ENCODE measurements at regions not wholly inside any gene's neighbourhood (a gene's known extent, or its start where the extent isn't known, plus 50 kb on each side); places are given as distances from the start of the nearest gene placed in this dataset.
"Not testable (repeated sequence)": the region's sequence is repeated elsewhere in the genome, so short reads cannot be mapped to it uniquely, and the experiment has no call there.

DNA sequence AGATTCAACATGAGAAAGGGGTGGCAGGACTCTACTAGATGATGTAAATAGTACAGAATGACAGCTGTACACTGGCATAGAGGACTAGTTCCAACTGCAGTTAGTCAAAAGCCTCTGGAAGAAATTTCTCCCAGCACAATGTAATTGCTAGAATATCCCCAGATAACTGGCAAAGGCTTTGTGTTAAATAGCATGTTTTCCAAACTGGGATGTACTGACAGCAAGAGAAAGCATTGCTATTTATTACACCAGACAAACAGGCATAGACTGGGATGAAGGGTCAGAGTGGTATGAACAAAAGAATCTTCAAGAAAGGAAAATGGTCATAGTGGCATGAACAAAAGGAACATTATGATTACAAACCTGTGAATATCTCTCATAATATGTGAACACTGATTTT is 115.9 kb upstream of the CXADR start:
- DNase-seq (ENCODE audit: low spot score): no peak

- no peak for DNase-seq (ENCODE audit: low spot score)
These were observed 115.1 kb upstream of the CXADR start for GRCh38 chr21:17397703-17398102.

DNA sequence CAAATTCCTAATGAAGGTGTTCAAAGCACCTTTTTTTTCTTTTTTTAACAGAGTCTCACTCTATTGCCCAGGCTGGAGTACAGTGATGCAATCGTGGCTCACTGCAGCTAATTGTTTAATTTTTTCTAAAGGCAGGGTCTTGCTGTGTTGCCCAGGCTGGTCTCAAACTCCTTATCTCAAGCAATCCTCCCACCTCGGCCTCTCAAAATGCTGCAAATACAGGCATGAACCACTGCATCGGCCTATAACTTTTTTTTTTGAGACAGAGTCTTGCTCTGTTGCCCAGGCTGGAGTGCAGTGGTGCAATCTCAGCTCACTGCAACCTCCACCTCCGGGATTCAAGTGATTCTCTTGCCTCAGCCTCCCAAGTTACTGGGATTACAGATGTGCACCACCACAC is 113.9 kb upstream of the CXADR start:
- DNase-seq (ENCODE audit: low spot score): not testable (repeated sequence)

DNA sequence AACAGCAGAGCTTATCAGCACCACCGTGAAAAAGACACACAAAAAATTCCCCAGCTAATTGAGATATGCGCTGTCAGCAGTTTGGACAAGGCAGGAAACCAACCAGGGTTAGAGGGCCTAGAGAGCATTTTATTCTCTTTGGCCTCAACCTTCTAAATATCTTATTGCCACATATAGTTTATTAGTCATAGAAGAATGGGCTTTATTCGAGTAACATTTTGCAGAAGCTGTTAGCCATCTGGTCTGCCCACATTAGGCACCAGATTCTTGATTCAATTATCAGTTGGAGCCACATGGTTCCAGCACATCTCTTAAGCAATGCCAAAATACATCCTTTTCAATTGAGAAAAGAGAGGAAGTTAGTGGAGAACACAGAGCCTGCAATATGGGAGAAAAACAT is 109.9 kb upstream of the CXADR start:
- DNase-seq (ENCODE audit: low spot score): peak; percentile 72

GRCh38 chr21:17406202-17406601 is 106.6 kb upstream of the CXADR start:
- DNase-seq (ENCODE audit: low spot score): no peak

- peak; percentile 78 for DNase-seq (ENCODE audit: low spot score)
These were observed 98.1 kb upstream of the CXADR start for GRCh38 chr21:17414766-17415165.

DNA sequence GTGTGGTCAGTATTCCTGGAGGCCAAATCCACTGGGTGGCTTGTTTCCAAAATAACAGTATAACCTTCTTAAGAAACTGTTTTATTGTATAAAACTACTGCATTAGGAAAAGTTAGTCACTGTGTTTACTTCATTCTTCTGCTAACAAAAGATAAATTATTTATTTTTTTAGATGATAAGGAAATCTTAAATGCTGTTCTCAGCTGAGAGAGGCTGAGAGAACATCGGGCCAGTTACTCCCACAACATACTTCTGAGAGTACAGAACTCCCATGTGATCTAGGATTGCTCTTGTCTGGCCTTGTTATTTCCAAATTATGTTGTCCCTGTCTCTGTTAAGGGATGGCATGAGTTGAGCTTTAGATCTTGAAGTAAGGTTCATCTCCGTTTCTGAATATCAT is 96.7 kb upstream of the CXADR start:
- no peak for DNase-seq (ENCODE audit: low spot score)

- no peak for DNase-seq (ENCODE audit: low spot score)
These were observed 89.9 kb upstream of the CXADR start for GRCh38 chr21:17422931-17423330.

DNA sequence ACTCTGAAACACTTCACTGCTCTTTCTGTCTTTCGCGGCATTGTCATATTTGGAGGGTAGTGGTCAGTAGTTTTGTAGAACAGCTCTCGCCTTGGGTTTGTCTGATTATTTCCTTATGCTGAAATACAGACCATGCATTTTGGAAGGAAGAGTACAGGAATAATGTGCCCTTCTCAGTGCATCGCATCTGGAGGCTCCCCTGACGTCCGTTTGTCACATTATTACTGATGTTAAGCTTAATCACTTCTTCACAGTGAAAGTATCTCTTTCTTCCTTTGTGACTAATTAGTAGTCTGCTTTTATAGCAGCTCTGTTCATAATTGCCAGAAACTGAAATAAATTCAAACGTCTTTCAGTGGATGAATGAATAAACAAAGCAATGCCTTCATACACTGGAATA is 85.7 kb upstream of the CXADR start:
- peak; percentile 80 for DNase-seq (ENCODE audit: low spot score)

DNA sequence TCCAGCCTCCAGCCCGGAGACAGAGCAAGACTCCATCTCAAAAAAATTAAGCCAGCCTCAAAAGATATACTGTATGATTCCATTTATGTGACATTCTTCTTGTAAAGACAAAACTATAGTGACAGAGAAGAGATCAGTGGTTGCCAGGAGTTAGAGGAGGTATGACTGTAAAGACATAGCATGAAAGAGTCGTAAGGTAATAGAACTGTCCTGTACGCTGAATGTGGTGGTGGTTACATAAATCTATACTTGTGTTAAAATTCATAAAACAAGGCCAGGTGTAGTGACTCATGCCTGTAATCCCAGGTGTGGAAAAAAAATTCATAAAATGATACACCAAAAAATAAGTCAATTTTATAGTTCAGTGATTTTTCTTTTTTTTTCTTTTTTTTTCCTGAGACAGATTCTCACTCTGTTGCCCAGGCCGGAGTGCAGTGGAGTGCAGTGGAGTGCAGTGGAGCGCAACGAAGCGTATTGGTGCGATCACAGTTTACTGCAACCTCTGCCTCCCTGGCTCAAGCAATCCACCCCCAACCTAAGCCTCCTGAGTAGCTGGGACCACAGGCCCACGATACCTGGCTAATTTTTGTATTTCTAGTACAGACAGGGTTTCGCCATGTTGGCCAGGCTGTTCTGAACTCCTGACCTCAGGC is 84.9 kb upstream of the CXADR start:
- no peak for DNase-seq (ENCODE audit: low spot score)

- DNase-seq (ENCODE audit: low spot score): no peak
These were observed 84.4 kb upstream of the CXADR start for GRCh38 chr21:17428484-17428869.

- DNase-seq (ENCODE audit: low spot score): no peak
These were observed 83.9 kb upstream of the CXADR start for GRCh38 chr21:17428980-17429379.

GRCh38 chr21:17429936-17430335 is 82.9 kb upstream of the CXADR start:
- DNase-seq (ENCODE audit: low spot score): no peak

DNA sequence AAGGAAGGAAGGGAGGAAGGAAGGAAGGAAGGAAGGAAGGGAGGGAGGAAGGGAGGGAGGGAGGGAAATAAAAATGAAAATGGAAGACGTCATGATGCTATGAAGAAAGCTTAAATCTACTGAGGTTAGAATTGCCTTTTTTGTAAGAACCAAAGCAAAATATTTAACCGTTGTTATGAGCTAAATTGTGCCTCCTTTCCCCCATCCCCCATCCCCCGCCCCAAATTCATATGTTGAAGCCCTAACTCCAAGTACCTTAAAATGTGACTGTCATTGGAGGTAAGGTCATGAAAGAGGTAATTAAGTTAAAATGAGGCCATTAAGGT is 80.1 kb upstream of the CXADR start:
- DNase-seq (ENCODE audit: low spot score): no peak

- no peak for DNase-seq (ENCODE audit: low spot score)
These were observed 79.1 kb upstream of the CXADR start for GRCh38 chr21:17433730-17434129.

DNA sequence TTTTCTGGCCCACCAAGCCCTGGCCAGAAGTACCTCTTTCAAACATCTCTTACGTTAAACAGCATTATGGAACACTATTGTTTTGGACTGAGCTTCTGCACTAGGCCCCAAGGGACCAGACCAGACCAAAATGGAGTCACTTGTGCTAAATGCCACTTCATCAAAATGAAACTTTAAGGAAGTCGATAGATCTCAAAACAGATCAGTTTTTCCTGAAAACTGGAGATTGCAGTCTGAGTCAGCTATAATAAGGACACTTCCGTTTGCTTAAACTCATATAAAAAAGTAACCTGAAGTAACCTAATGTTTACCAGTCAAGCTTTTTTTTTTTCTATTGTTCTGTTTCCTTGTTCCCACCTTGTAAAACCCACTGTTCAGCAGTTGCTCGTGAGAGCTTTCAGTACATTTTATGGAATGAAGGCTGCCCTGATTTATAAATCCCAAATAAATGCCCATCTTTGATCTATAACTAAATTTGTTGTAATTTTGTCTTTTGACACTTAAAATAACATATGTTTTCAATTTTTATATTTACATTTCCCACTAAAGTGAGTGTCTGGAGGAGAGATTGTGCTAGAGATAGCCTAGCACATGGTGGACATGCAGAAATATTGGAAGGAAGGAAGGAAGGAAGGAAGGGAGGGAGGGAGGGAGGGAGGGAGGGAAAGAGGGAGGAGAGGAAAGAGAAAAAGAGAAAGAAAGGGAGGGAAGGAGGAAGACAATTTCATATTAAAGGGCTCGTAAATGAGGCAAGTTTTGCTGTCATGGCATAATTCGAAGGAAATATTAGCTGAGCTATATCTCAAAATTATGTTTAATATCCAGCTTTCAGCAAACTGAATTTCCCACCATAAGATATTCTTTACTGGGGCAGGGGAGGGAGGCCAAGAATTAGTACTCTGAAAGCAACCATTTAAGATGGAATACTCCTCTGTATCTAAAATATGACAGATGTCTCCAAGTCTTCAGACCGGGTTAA is 77.0 kb upstream of the CXADR start:
- no peak for DNase-seq (ENCODE audit: low spot score)

DNA sequence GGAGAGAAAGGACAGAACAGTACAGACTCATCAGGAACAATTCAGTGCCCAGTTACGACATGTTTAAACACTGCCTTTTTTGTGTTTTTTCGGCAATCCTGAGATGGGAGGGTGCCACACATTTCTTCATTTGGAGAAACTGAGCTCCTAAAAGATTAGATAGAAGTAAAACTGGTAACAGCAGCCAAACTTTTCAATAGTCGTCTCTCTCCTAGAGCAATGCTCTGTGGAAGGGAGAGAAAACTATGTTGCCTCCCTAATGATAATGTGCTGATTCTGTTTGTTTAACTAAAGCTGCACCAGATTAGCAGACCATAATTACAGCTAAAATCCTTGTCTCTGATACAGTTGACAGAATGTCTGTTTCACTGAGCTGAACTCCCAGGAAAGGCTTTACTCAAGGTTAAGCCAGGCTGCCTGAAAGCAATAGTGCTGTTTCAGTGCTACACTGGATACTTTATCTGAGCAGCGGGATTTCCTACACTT is 76.2 kb upstream of the CXADR start:
- DNase-seq (ENCODE audit: low spot score): no peak

GRCh38 chr21:17438635-17439034 is 74.2 kb upstream of the CXADR start:
- peak; percentile 58 for DNase-seq (ENCODE audit: low spot score)

GRCh38 chr21:17440969-17441368 is 71.9 kb upstream of the CXADR start:
- no peak for DNase-seq (ENCODE audit: low spot score)

DNA sequence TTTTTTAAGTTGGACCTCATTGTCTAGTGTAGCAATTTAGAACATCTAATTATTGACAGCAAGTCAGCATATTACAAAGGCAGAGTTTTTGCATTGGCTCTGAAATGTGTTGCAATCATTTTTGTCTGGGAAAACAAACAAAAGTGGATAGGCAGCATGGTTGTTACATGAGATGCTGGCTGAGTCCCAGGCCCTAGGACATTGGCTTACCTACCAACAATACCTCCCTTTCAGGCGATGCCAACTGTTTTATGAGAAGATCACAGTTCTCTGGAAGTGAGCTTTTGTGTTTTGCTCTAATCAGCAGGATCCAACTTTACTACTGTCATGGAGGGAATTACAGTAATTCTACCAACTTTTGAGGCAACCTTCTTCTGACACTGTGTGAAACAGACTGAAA is 71.5 kb upstream of the CXADR start:
- DNase-seq (ENCODE audit: low spot score): peak; percentile 74

- no peak for DNase-seq (ENCODE audit: low spot score)
These were observed 70.7 kb upstream of the CXADR start for GRCh38 chr21:17442165-17442564.

DNA sequence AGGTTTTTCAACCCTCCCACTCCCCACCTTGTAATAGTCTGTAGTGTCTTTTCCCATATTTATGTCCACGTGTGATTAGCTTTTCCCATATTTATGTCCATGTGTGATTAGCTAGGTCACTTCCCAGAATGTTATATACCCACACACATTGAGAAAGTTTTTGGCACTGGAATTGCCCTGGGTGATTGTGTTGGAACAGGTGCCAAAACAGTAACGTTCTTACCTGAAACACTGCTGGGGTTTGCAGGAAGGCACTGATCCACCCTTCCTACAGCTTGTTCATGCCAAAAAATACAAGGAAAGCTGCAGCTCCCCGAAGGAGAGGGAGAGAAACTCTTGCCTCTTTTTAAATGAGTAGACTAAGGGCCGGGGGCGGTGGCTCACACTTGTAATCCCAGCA is 68.0 kb upstream of the CXADR start:
- DNase-seq (ENCODE audit: low spot score): no peak

DNA sequence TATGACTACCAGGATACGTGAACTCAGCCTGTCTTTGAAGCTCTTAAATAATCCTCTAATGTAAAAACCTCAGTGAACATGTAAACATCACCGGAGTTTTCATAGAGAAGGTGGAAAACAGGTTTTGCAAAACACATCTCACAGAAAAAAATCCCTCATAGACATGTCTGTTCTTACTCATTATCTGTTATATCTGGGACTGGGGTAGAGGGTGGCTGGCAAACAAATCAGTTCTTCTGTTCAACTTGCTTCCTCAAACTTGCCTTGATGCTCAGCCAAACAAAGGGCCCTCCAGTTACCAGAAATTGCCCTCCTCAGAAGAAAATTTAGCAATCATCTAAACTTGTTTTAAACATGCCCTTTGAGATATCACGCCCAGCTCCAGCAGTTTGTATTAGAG is 66.1 kb upstream of the CXADR start:
- no peak for DNase-seq (ENCODE audit: low spot score)

- no peak for DNase-seq (ENCODE audit: low spot score)
These were observed 63.1 kb upstream of the CXADR start for GRCh38 chr21:17449701-17450100.

Measured in Ammon's horn (tissue), 1 donor.